Fibroblast of villous mesenchyme (primary cell): ENCODE measurements at regions not wholly inside any gene's neighbourhood (a gene's known extent, or its start where the extent isn't known, plus 50 kb on each side); places are given as distances from the start of the nearest gene placed in this dataset. TPM values are rescaled to one million over a fixed set of nuclear protein-coding genes. Genes with fewer than 3 reads are reported as not detected.
"Not testable (repeated sequence)": the region's sequence is repeated elsewhere in the genome, so short reads cannot be mapped to it uniquely, and the experiment has no call there.

Experiments
- DNase-seq: peaks from one replicate; pipeline ENCODE4 v3.0.0-alpha.2; 2010; ENCODE audit warnings: low read depth
- H3K4me3 ChIP-seq: 2 replicates; pipeline ENCODE4 v1.5.1; 2011; ENCODE audit warnings: low read depth, mild to moderate bottlenecking, low read length
- CTCF ChIP-seq: IDR thresholded peaks from 2 replicates; pipeline ENCODE4 v1.5.1; 2012; ENCODE audit warnings: low read depth, mild to moderate bottlenecking, low read length; ENCODE audit not compliant: insufficient read depth
- small RNA-seq: library from RNA; depleted of rRNA; stranded (forward); fragments of <200 nt; gene quantifications from one replicate; pipeline ENCODE3, GENCODE V24; 2012

- DNase-seq: no peak
- no peak for TF ChIP-seq CTCF
- H3K4me3 ChIP-seq: no peak overlapping the region
Measured at GRCh38 chr12:79993106-79993862, 58.4 kb upstream of the PPP1R12A start.

- no peak for TF ChIP-seq CTCF
- no peak for DNase-seq
Measured at GRCh38 chr12:79991586-79991985, 56.7 kb upstream of the PPP1R12A start.

GRCh38 chr12:79990509-79991338 lies 55.8 kb upstream of the PPP1R12A start:
- not testable (repeated sequence) for DNase-seq, H3K4me3 ChIP-seq

More at GRCh38 chr12:79991586-79991985, 56.7 kb upstream of the PPP1R12A start:
- no peak overlapping the region for H3K4me3 ChIP-seq

- no peak overlapping the region for H3K4me3 ChIP-seq
- no peak for TF ChIP-seq CTCF
- DNase-seq: no peak
Measured at GRCh38 chr12:79988368-79988767, 53.5 kb upstream of the PPP1R12A start.

- DNase-seq: no peak
- no peak for TF ChIP-seq CTCF
- H3K4me3 ChIP-seq: no peak overlapping the region
Measured at GRCh38 chr12:79987731-79988130, 52.8 kb upstream of the PPP1R12A start.

Small RNA genes in the stretch of these regions (small RNA-seq; reads per million reads assigned to genes)
- gene SNRPGP20: not detected
